Vagina (tissue), 2 donors: ENCODE measurements at regions not wholly inside any gene's neighbourhood (a gene's known extent, or its start where the extent isn't known, plus 50 kb on each side); places are given as distances from the start of the nearest gene placed in this dataset.

Experiments
- DNase-seq, 2 donors: peaks; one replicate each; pipeline ENCODE4 v3.0.0-alpha.2; 2017; ENCODE audit errors: extremely low spot score in 2 of 2
- H3K27ac ChIP-seq: fragments of 200-600 bp; sonication (generic); one replicate; pipeline ENCODE4 v1.5.1; 2019
- H3K27me3 ChIP-seq: fragments of 200-600 bp; sonication (generic); one replicate; pipeline ENCODE4 v1.5.1; 2019
- H3K36me3 ChIP-seq, 2 donors: fragments of 200-600 bp; sonication (generic); one replicate each; pipeline ENCODE4 v1.5.1; 2017 to 2019
- H3K4me1 ChIP-seq: fragments of 200-600 bp; sonication (generic); one replicate; pipeline ENCODE4 v1.5.1; 2019
- H3K4me3 ChIP-seq, 2 donors: fragments of 200-600 bp; sonication (generic); 1 replicate in 1 of 2; 2 replicates in 1 of 2; pipeline ENCODE4 v1.5.1; 2016 to 2019
- H3K9me3 ChIP-seq: fragments of 200-600 bp; sonication (generic); one replicate; pipeline ENCODE4 v1.5.1; 2019
- POLR2A ChIP-seq, 2 donors: fragments of 450-650 bp; IDR thresholded peaks; one replicate each; pipeline ENCODE4 v1.6.1; 2017; ENCODE audit warnings: antibody characterized with exemption in 2 of 2, mild to moderate bottlenecking in 2 of 2, moderate library complexity in 2 of 2
- POLR2AphosphoS5 ChIP-seq, 2 donors: sonication (generic); formaldehyde crosslinking; IDR thresholded peaks; one replicate each; pipeline ENCODE4 v1.9.0; 2017; ENCODE audit warnings: antibody characterized with exemption in 2 of 2, mild to moderate bottlenecking in 2 of 2, low read depth in 1 of 2; ENCODE audit not compliant: insufficient read depth in 1 of 2
- intact Hi-C: fragments of 100-400 bp; cut with DNase I; formaldehyde crosslinking; loops from one replicate; pipeline ENCODE4 v1.15.1; 2023
- TF ChIP-seq, protein P1 (sequence below), 3 experiments: fragments of 450-650 bp in 2 of 3; fragments of 200-600 bp in 1 of 3; sonication (generic) in 1 of 3; IDR thresholded peaks; one replicate each; pipeline ENCODE4 v1.5.1; 2017 to 2019; ENCODE audit warnings: antibody characterized with exemption in 3 of 3, mild to moderate bottlenecking in 2 of 3, moderate library complexity in 2 of 3

DNA sequence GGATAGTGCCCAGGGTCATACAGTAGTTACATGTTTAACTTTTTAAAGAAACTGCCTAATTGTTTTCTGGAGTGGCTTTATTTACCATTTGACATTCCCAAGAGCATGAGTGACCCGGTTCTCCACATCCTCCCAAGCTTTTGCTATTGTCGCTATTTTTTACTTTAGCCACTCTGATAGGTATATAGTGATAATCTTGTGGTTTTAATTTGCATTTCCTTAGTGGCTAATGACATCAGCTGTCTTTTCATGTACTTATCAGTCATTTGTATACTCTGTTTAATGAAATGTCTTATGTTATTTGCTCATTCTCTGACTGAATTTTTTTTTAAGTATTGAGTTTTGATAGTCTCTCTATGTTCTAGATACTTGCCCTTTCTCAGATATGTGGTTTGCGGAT lies 109.7 kb upstream of the HS6ST1 start:
- intact Hi-C loops, result no loop called here
- DNase-seq, result no peak
- TF ChIP-seq, protein P1, sequence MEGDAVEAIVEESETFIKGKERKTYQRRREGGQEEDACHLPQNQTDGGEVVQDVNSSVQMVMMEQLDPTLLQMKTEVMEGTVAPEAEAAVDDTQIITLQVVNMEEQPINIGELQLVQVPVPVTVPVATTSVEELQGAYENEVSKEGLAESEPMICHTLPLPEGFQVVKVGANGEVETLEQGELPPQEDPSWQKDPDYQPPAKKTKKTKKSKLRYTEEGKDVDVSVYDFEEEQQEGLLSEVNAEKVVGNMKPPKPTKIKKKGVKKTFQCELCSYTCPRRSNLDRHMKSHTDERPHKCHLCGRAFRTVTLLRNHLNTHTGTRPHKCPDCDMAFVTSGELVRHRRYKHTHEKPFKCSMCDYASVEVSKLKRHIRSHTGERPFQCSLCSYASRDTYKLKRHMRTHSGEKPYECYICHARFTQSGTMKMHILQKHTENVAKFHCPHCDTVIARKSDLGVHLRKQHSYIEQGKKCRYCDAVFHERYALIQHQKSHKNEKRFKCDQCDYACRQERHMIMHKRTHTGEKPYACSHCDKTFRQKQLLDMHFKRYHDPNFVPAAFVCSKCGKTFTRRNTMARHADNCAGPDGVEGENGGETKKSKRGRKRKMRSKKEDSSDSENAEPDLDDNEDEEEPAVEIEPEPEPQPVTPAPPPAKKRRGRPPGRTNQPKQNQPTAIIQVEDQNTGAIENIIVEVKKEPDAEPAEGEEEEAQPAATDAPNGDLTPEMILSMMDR (IDR thresholded peaks at IDR 0.05), result no peak
- TF ChIP-seq POLR2A (IDR thresholded peaks at IDR 0.05) (no peak), POLR2AphosphoS5 (IDR thresholded peaks at IDR 0.05; ENCODE audit: insufficient read depth in 1 of 2, low read depth in 1 of 2) (no peak)
- Histone ChIP-seq H3K36me3 (no peaks in the 10 kb centered on the region), H3K9me3 (peaks cover 2% of the 10 kb centered on the region), H3K27ac (no peak overlapping the region), H3K4me1 (no peaks in the 10 kb centered on the region), H3K4me3 (no peak overlapping the region), H3K27me3 (no peaks in the 10 kb centered on the region)

DNA sequence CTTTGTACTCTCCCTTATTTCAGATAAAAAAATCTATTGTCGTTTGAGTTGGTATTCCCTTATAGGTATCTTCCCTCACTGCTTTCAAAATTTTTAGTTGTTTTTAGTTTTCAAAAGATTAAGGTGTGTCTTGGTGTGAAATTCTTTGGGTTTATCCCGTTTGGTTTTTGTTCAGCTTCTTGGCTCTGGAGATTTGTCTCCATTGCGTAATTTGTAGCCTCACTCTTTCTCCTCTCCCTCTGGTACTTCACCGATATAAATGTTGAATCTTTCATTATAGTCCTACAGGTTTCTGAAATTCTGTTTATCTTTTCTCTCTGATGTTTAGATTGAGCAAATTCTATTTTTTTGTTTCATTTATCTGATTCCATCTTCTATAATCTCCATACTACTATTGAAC lies 113.8 kb upstream of the HS6ST1 start:
- Histone ChIP-seq H3K4me1 (no peaks in the 10 kb centered on the region), H3K27me3 (no peaks in the 10 kb centered on the region), H3K27ac (no peak overlapping the region), H3K4me3 (no peak overlapping the region), H3K9me3 (peaks cover 2% of the 10 kb centered on the region), H3K36me3 (no peaks in the 10 kb centered on the region)
- no peak for DNase-seq
- intact Hi-C loops, result no loop called here
- TF ChIP-seq POLR2A (IDR thresholded peaks at IDR 0.05), result no peak
- TF ChIP-seq, protein P1 (IDR thresholded peaks at IDR 0.05), result no peak

DNA sequence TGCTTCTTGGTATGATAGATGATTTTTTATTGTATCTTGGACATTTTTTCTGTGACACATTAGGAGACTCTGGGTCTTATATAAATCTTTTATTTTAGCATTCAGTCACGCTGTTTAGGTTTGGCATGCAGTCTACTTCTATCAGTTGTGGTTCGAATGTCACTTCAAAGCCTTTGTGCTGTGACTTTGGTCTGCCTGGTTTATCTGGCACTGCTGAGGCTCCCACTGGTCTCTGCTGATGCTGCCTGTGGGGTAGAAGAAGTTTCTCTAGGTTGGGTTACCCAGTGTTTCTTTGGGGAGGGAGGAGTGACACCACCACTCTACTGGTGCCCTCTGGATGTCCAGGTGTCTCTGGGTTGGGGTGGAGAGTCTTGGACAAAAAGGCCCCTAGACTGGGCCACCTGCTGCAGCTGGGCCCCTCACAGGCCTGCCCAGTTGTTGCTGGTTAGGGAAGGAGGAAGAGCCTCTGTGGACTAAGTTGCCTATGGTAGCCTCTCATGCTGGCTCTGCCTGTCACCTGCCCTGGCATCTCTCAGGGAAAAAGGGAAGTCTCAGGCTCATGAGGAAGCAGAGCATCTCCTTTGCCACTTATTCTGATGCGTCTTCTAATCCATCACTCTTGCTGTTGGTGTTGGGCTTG lies 115.4 kb upstream of the HS6ST1 start:
- no peak overlapping the region for H3K27ac ChIP-seq
- no peak for DNase-seq
- H3K4me3 ChIP-seq, result no peak overlapping the region
- TF ChIP-seq POLR2A (IDR thresholded peaks at IDR 0.05) (no peak), POLR2AphosphoS5 (IDR thresholded peaks at IDR 0.05; ENCODE audit: insufficient read depth in 1 of 2, low read depth in 1 of 2) (no peak)
- TF ChIP-seq, protein P1 (IDR thresholded peaks at IDR 0.05), result no peak
- no peaks in the 10 kb centered on the region for H3K27me3 ChIP-seq
- H3K4me1 ChIP-seq, result no peaks in the 10 kb centered on the region
- peaks cover 2% of the 10 kb centered on the region for H3K9me3 ChIP-seq
- H3K36me3 ChIP-seq, result no peaks in the 10 kb centered on the region
- intact Hi-C loops, result no loop called here

DNA sequence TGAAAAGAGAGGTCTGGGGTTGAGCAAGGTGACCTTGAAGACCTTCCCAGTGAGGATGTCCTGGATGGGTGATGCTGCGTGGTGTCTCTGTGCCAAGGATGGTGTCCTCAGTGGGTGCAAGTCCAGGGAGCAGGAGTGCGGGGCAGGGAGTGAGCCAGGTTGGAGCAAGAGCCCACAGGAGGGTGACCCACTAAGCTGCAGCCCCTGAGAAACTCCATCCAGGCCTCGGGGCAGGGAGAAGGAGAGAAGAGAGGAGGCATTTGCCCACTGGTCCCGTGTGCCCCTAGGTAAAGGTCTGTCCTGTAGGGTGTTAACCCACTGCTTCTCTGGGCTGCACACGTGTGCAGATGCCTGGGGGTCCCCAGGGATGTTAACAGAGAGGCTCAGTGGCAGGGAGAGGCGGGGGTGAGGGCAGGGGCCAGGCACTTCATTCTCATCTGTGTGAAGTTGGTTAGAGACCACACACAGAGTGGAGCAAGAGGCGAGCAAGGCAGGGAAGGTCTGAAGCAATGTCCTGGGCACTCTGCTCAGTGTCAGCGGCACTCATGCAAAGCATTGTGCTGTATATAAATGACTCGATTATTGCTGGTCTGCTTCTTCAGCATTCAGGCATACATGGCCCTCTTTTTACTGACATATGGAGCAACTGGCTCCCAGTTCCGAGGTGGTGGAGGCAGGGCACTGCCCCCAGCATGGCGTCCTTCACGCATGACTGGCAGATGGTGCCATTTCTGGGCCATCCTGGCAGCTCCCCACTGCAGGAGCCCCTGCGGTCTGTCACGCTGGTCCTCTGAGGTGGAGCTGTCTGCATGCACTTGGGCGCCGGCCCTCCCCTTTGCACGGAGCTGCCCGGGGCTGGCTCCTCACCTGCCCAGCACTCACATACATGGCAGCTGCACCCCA lies 117.2 kb upstream of the HS6ST1 start:
- Histone ChIP-seq H3K27me3 (no peaks in the 10 kb centered on the region), H3K4me3 (no peak overlapping the region), H3K36me3 (no peaks in the 10 kb centered on the region), H3K4me1 (no peaks in the 10 kb centered on the region), H3K9me3 (no peaks in the 10 kb centered on the region), H3K27ac (no peak overlapping the region)
- intact Hi-C loops, result no loop called here
- no peak for TF ChIP-seq POLR2AphosphoS5 (IDR thresholded peaks at IDR 0.05; ENCODE audit: insufficient read depth in 1 of 2, low read depth in 1 of 2)
- DNase-seq, result no peak

DNA sequence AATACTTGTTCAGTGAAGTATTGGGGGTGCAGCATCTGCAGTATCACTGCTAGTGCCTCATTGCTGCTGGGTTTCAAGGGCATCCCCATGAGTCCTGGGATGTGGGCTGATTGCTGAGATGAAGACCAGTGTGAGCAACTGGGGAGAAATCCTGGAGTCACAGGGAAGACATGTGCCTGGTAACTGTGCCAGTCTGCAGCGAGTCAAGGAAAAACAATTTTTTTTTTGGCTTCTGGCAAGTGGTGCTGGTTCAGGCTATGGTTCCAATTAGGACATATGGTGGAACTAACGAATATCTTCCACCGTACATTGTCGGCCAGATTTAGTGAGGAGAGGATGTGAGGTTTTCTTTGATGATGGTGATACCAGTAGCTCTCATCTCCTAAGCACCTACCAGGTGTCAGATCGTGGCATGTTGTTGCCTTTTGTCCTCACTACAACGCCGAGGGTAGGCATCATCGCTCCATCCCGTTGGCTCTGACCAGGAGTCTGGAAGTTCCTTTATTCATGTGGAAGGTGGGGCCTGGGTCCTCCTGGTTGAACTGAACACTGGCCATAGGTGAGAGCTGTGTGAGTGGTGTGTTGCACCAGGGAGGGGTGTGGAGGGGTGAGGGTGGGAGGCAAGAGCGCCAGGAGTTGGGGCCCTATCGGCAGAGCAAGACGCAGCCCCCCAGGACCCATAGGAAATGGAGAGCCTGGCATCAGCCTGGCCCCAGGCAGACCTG lies 118.0 kb upstream of the HS6ST1 start:
- Histone ChIP-seq H3K9me3 (no peaks in the 10 kb centered on the region), H3K36me3 (no peaks in the 10 kb centered on the region), H3K4me3 (no peak overlapping the region), H3K27me3 (no peaks in the 10 kb centered on the region), H3K4me1 (peaks cover under 1% of the 10 kb centered on the region), H3K27ac (no peak overlapping the region)
- TF ChIP-seq POLR2AphosphoS5 (IDR thresholded peaks at IDR 0.05; ENCODE audit: insufficient read depth in 1 of 2, low read depth in 1 of 2), result no peak
- TF ChIP-seq, protein P1 (IDR thresholded peaks at IDR 0.05), result no peak
- TF ChIP-seq POLR2A (IDR thresholded peaks at IDR 0.05), result no peak
- intact Hi-C loops, result no loop called here
- peak; percentile 37 to 65 for DNase-seq
